HG02798 (cell line): ENCODE measurements at regions not wholly inside any gene's neighbourhood (a gene's known extent, or its start where the extent isn't known, plus 50 kb on each side); places are given as distances from the start of the nearest gene placed in this dataset.

Experiments
- ATAC-seq: cut with Tn5 transposase; IDR thresholded peaks from one replicate; pipeline ENCODE4 v1.9.1; 2021; ENCODE audit warnings: mild to moderate bottlenecking; ENCODE audit not compliant: unreplicated experiment, poor library complexity

DNA sequence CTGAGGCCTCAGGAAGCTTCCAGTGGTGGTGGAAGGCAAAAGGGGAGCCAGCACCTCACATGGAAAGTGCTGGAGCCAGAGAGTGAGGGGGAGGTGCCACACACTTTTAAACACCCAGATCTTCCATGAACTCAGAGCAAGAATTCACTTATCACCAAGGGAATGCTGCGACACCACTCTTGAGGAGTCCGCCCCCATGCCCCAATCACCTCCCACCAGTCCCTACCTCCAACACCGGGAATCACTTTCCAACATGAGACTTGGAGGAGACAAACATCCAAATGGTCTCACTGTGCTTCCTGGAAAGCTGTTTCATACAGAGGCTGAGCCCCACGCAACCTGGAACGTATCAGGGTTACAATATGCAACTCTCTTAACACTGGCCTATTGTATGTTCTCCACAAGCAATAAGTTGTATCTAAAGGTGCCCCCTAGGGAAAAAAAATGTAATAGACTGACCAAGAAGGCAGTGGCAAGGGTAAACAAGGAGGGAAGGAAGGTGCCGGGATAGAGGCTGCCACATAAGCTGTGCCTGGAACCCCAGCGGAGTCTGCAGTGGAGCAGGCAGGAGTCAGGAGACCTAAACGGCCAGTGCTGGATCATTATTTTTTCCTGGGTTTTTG, 106.7 kb upstream of the FOXF1 start:
- no peak for ATAC-seq

DNA sequence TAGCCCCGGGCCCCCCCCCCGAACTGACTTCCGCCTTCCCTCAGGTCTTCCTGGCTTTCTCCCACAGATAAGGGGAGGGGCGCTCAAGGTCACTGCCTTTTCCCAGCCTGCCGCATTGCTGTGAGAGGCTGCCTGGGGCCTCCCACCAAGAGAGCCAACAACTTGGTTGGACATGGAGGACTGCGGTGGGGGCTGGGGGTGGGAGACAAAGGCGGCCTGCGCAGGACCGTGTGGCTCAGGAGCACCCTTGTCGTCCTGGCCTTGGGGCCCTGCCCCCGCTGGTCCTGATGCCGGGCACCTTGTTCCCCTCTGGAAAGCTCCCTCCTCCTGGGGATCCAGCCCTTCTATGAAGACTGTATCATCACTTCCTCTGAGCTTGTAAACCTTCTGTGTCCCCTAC, 105.6 kb upstream of the FOXF1 start:
- ATAC-seq = no peak

DNA sequence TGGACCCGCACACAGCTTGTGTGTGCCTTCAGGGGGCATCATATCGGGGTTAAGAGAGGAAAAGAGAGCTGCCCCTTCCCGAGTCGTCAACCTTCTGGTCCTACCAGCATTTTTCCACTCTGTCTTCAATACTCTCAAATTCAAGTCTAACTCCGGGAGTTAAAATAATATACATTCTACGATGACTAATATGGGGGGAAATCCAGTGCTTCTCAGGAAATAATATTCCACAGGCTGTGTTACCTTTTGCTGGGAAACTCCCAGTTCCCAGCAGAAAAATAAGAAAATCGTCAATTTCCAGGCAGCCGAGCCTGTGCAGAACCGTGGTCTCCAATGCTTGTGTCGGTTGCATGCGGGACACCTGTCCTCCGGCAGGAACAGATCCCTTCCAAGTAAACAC, 105.0 kb upstream of the FOXF1 start:
- no peak for ATAC-seq

DNA sequence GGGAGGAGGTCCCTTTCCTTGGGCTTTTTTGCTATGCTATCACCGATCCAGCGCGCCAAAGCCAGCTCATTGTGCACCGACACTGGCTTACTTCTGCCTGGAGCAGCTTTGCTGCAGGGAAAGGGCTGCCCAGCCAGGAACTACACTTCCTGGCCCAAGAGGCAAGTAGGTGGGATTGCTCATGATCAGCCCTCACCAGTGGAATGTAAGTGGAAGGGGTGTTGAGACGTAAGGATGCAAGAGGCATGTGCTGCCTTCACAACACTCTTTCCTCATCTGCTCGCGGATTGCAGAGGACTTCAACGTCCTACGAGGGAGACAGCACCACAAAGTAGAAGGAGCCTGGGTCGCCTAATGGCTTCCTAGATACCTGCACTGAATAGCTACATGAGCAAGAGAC, 104.3 kb upstream of the FOXF1 start:
- ATAC-seq = no peak

GRCh38 chr16:86408685-86409084, 101.6 kb upstream of the FOXF1 start:
- no peak for ATAC-seq

- ATAC-seq = no peak
Observed at GRCh38 chr16:86410081-86410480, 100.2 kb upstream of the FOXF1 start.

GRCh38 chr16:86410529-86410928, 99.8 kb upstream of the FOXF1 start:
- no peak for ATAC-seq

GRCh38 chr16:86411897-86412296, 98.4 kb upstream of the FOXF1 start:
- no peak for ATAC-seq

- no peak for ATAC-seq
Observed at GRCh38 chr16:86414991-86415740, 95.2 kb upstream of the FOXF1 start.

- ATAC-seq = no peak
Observed at GRCh38 chr16:86418981-86419380, 91.3 kb upstream of the FOXF1 start.

- no peak for ATAC-seq
Observed at GRCh38 chr16:86419518-86419917, 90.8 kb upstream of the FOXF1 start.

- ATAC-seq = no peak
Observed at GRCh38 chr16:86421995-86422394, 88.3 kb upstream of the FOXF1 start.

DNA sequence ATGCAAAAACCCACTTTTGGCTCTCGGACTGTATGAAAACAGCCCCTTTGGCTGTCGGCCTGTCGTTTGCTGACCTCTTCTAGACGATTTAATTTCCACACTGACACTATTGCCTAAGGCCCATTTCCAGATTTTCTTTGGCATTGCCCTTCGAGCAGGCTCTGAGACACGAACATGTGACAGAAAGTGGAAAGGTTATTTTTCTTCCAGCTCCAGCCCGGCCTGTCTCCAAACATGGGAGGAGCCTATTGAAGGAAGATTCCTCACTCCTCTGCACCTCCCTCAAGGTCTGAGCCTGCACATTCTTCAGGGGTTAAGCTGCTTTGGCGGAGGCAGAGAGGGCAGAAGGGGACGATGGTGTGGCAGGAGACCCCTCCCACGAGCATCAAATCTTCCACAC, 85.9 kb upstream of the FOXF1 start:
- ATAC-seq = no peak

DNA sequence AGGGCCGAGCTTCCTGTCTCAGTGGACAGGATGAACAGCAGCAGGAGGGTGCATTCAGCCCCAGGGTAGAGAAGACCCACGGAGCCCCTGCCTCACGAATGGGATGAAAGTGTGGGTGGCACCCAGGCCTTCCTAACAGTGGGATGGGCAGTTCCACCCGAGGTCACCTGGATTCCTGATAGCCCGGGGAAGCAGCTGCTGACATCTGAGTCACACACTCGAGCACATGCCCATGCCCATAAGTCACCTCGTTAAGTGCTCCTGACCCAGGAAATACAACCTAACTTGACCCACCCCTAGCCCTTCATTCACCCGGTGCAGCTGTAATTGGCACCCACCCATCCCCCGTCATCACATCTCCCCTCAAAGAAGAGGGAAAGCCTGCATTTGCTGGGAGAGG, 85.3 kb upstream of the FOXF1 start:
- ATAC-seq = no peak

GRCh38 chr16:86426063-86426642, 84.2 kb upstream of the FOXF1 start:
- ATAC-seq = no peak

- no peak for ATAC-seq
Observed at GRCh38 chr16:86427433-86427851, 82.9 kb upstream of the FOXF1 start.

DNA sequence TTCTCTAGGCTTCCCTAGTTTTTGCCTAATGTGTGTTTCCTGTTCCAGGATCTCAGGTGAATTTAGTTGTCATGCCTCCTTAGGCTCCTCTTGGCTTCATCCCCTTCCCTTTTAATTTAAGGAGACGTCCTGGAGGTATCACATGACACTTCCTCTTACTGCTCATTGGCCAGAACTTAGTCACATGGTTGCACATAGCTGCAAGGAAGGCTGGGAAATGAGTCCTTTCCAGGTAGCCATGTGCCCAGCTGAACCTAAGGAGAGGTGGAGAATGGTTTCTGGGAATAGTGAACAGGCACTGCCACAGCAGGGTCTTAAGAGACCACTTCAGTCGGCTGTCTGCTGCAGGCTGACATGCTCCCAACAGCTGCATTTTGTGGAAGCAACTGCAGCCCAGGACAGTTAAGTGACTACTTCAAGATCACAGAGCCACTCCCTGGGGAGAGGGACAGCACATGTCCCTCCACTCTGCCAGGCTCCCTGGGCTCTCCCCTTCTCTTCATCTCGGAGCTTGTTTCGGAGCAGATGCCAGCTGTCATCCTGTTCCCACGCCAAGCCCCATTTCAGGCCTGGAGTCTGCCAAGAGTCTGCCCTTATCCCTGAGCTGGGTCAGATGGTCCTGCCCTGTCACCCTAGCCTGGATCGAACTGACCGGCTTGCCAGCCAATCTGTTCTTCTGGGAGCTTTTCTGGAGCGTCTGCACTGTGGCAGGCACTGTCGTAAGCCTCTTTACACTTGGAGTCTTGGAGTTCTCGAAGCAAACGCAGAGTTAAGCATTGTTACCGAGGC, 81.4 kb upstream of the FOXF1 start:
- ATAC-seq = no peak

GRCh38 chr16:86429663-86430062, 80.7 kb upstream of the FOXF1 start:
- no peak for ATAC-seq

DNA sequence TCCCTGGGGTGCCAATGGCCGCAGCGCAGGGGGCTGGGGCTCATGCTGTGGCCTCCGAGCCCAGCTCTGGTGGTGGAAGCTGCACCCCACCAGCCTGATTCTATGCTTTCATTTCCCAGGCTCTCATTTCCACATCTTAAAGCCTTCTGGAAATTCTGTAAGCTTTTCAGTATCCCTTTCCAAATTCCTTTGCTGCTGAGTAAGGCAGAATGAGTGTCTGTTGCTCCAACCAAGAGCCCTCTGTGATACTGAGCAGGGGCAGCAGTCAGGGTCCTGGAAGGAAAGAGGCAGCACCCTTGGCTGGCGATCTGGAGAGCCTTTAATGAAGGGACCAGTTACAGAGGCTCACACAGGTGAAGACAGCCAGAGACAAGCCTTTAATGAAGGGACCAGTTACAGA, 79.5 kb upstream of the FOXF1 start:
- no peak for ATAC-seq

DNA sequence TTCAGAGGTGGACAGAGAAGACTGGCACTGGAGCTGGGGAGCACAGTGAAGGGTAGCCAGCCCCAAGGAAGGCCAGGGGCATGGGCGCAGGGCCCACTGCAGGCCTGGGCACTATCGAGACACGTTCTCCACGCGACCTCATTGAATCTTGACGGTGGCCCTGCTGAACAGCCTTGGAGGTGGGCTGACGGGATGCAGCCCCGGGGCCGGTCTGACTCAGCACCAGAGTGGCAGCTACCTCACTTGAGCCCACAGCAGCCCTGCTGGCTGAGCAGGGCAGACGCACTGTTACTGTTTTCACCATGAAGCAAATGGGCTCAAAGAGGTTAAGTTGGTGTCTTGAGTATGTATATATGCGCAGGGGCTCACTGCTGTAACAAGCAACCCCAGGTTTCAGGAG, 78.8 kb upstream of the FOXF1 start:
- no peak for ATAC-seq

- ATAC-seq = no peak
Observed at GRCh38 chr16:86432048-86432447, 78.3 kb upstream of the FOXF1 start.
